Nephron progenitor cell (in vitro differentiated cells): ENCODE measurements at regions not wholly inside any gene's neighbourhood (a gene's known extent, or its start where the extent isn't known, plus 50 kb on each side); places are given as distances from the start of the nearest gene placed in this dataset.
A peak's percentile ranks its signal among the peaks of the same experiment; 100 is the strongest.

Source experiments
- DNase-seq: peaks from one replicate; pipeline ENCODE4 v3.0.0; 2021
- H3K27ac Mint-ChIP-seq: 2 replicates; pipeline ENCODE4 v1.8.0; 2021; ENCODE audit warnings: mild to moderate bottlenecking, moderate library complexity, mixed read lengths
- H3K27me3 Mint-ChIP-seq: 2 replicates; pipeline ENCODE4 v1.8.0; 2021; ENCODE audit warnings: mild to moderate bottlenecking, low read depth, mixed read lengths; ENCODE audit not compliant: poor library complexity
- H3K36me3 Mint-ChIP-seq: 2 replicates; pipeline ENCODE4 v1.8.0; 2021; ENCODE audit warnings: low read depth, mixed read lengths
- H3K4me1 Mint-ChIP-seq: 2 replicates; pipeline ENCODE4 v1.8.0; 2021; ENCODE audit warnings: mixed read lengths
- H3K4me3 Mint-ChIP-seq: 2 replicates; pipeline ENCODE4 v1.8.0; 2021; ENCODE audit warnings: mild to moderate bottlenecking, moderate library complexity, mixed read lengths
- H3K9me3 Mint-ChIP-seq: 2 replicates; pipeline ENCODE4 v1.8.0; 2021; ENCODE audit warnings: mild to moderate bottlenecking, moderate library complexity, mixed read lengths
- CTCF ChIP-seq: fragments of 200-600 bp; sonication (generic); IDR thresholded peaks from 2 replicates; pipeline ENCODE4 v1.5.0; 2021; ENCODE audit warnings: antibody characterized with exemption

GRCh38 chr16:24452724-24453123 lies 86.6 kb upstream of the RBBP6 start:
- Mint-ChIP-seq H3K4me3 (no peak overlapping the region), H3K4me1 (peaks cover 5% of the 10 kb centered on the region), H3K27ac (no peak overlapping the region), H3K9me3 (no peaks in the 10 kb centered on the region), H3K27me3 (peaks cover 3% of the 10 kb centered on the region), H3K36me3 (no peaks in the 10 kb centered on the region)
- DNase-seq = no peak
- no peak for TF ChIP-seq CTCF

- peaks cover 24% of the 10 kb centered on the region for H3K9me3 Mint-ChIP-seq
- H3K36me3 Mint-ChIP-seq = no peaks in the 10 kb centered on the region
- no peak overlapping the region for H3K4me3 Mint-ChIP-seq
- DNase-seq = no peak
- no peak overlapping the region for H3K27ac Mint-ChIP-seq
- TF ChIP-seq CTCF = no peak
- H3K4me1 Mint-ChIP-seq = no peaks in the 10 kb centered on the region
- H3K27me3 Mint-ChIP-seq = peaks cover 7% of the 10 kb centered on the region
Measured at GRCh38 chr16:24463196-24463945, 76.0 kb upstream of the RBBP6 start.

DNA sequence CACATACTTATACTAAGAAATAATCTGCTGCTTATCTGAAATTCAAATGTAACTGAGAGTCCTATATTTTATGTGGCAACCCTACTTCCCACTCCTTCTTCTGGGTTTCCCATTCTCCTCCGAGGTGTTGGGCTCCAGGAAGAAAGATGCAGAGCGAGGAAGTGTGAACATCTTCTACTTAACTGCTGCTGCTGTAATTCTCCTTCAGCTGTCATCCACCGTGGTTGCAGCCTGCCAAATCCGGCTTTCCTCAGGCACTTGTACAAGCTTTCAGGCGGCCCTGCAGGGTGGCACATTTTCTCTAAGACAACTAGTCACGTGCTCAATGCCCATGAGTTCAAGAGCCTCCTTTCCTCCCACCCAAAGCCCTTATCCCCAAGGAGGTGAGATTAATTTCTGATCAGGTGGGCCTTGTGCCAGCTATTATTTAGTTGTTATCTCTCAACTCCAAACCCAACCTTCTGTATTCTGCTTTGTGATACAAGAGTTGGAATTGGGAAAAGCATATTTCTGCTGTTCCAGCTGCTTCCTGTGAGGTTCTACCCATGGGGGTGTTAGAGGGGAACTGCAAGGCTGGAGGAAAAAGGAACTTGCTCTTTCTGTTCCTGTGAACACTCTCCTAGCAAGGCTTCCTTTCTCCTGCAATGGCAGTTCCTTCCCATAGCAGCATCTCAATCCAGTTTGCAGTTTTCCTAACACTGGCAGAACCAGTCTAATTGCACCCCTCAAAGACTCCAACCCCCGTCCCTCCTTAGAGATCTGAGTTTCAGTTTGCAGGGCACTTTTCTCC lies 67.6 kb upstream of the RBBP6 start:
- H3K27me3 Mint-ChIP-seq = peaks cover 6% of the 10 kb centered on the region

DNA sequence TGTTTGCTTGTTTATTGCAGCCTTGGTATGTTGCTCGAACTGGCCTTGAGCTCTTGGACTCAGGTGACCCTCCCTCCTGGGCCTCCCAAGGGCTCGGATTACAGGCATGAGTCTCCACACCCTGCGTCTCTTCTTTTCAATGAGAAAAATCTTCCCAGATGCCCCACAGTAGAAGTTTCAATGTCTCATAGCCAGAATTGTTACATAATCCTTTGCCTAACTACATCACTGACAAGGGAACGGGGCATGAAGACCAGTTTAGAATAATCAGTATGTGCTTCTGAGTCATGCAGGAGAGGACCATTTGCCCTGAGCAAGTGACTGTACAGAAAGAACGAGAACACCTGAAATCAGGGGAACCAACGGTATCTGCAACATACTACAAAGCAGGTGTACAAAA lies 61.9 kb upstream of the RBBP6 start:
- Mint-ChIP-seq H3K4me3 (no peak overlapping the region), H3K9me3 (peaks cover 12% of the 10 kb centered on the region), H3K36me3 (no peaks in the 10 kb centered on the region), H3K27ac (no peak overlapping the region), H3K27me3 (peaks cover 3% of the 10 kb centered on the region), H3K4me1 (no peaks in the 10 kb centered on the region)
- TF ChIP-seq CTCF = no peak
- no peak for DNase-seq

More for the DNA sequence above, 67.6 kb upstream of the RBBP6 start:
- TF ChIP-seq CTCF = no peak
- peaks cover 13% of the 10 kb centered on the region for H3K9me3 Mint-ChIP-seq
- H3K36me3 Mint-ChIP-seq = no peaks in the 10 kb centered on the region
- H3K27ac Mint-ChIP-seq = no peak overlapping the region
- no peak overlapping the region for H3K4me3 Mint-ChIP-seq
- H3K4me1 Mint-ChIP-seq = no peaks in the 10 kb centered on the region
- DNase-seq = no peak

GRCh38 chr16:24478401-24478800 lies 61.0 kb upstream of the RBBP6 start:
- peaks cover 3% of the 10 kb centered on the region for H3K27me3 Mint-ChIP-seq
- TF ChIP-seq CTCF = no peak
- H3K4me1 Mint-ChIP-seq = no peaks in the 10 kb centered on the region
- H3K4me3 Mint-ChIP-seq = no peak overlapping the region
- peak overlapping the region; percentile 66 for H3K27ac Mint-ChIP-seq
- DNase-seq = no peak
- H3K9me3 Mint-ChIP-seq = peaks cover 11% of the 10 kb centered on the region
- H3K36me3 Mint-ChIP-seq = no peaks in the 10 kb centered on the region
